K562 (cell line): ENCODE measurements at regions not wholly inside any gene's neighbourhood (a gene's known extent, or its start where the extent isn't known, plus 50 kb on each side); places are given as distances from the start of the nearest gene placed in this dataset.

ENCODE experiments used
- ARID1B ChIP-seq: fragments of 450-650 bp; IDR thresholded peaks from 2 replicates; pipeline ENCODE4 v1.6.1; 2016; ENCODE audit warnings: antibody characterized with exemption, mild to moderate bottlenecking, inconsistent platforms
- BRF2 ChIP-seq: IDR thresholded peaks from 3 replicates; pipeline ENCODE4 v1.6.1; 2011; ENCODE audit warnings: borderline replicate concordance, mild to moderate bottlenecking; ENCODE audit not compliant: insufficient read length, insufficient read depth
- NRF1 ChIP-seq, 2 experiments: fragments of 450-650 bp; IDR thresholded peaks in 1 of 2; conservative IDR thresholded peaks in 1 of 2; 2 replicates each; pipeline ENCODE4 v1.6.1; 2014; ENCODE audit warnings: mild to moderate bottlenecking in 2 of 2
- THAP7 ChIP-seq: fragments of 250-450 bp; sonication (Bioruptor Pico); IDR thresholded peaks from 2 replicates; pipeline ENCODE4 v1.5.0; 2021
- WHSC1 ChIP-seq: IDR thresholded peaks from one replicate; pipeline ENCODE4 v1.6.1; 2012; ENCODE audit warnings: low read length, control low read depth, inconsistent platforms
- ZNF253 ChIP-seq: fragments of 250-450 bp; sonication (Bioruptor Pico); conservative IDR thresholded peaks from 2 replicates; pipeline ENCODE4 v1.6.1; 2021; ENCODE audit warnings: mild to moderate bottlenecking
- ZNF316 ChIP-seq: fragments of 450-650 bp; IDR thresholded peaks from 2 replicates; pipeline ENCODE4 v1.6.1; 2016
- ZNF407 ChIP-seq: fragments of 450-650 bp; IDR thresholded peaks from 2 replicates; pipeline ENCODE4 v1.6.1; 2016; ENCODE audit warnings: low read depth

GRCh38 chr10:90179696-90180407, 478.5 kb downstream of the KIF20B start (continued):
- no peak for TF ChIP-seq THAP7 (CRISPR knock-in tag)
- no peak for TF ChIP-seq BRF2
- no peak for TF ChIP-seq ZNF407
- no peak for TF ChIP-seq WHSC1
- no peak for TF ChIP-seq ZNF253 (CRISPR knock-in tag)
- no peak for TF ChIP-seq ARID1B
- TF ChIP-seq ZNF316: no peak
- no peak for TF ChIP-seq NRF1 (conservative IDR thresholded peaks at IDR 0.05 in 1 of 2, IDR thresholded peaks at IDR 0.05 in 1 of 2)
